ENCODE measurements at regions not wholly inside any gene's neighbourhood (a gene's known extent, or its start where the extent isn't known, plus 50 kb on each side); places are given as distances from the start of the nearest gene placed in this dataset.
"Not testable (repeated sequence)": the region's sequence is repeated elsewhere in the genome, so short reads cannot be mapped to it uniquely, and the experiment has no call there.

- no peak overlapping the region for H3K9ac ChIP-seq (ENCODE audit: low read depth, low read length)
- no peaks in the 10 kb centered on the region for H3K9me3 ChIP-seq (ENCODE audit: control insufficient read depth, insufficient read depth, low read length)
- H3K4me1 ChIP-seq (ENCODE audit: control insufficient read depth, insufficient read depth, low read length) = no peaks in the 10 kb centered on the region
- H3K4me3 ChIP-seq (ENCODE audit: low read depth, low read length) = no peak overlapping the region
- no peaks in the 10 kb centered on the region for H3K27me3 ChIP-seq (ENCODE audit: control insufficient read depth, insufficient read depth, low read length)
- no peaks in the 10 kb centered on the region for H3K36me3 ChIP-seq (ENCODE audit: control insufficient read depth, insufficient read depth, low read length)
Measured at GRCh38 chr12:34124608-34125007, 102.3 kb downstream of the ALG10 start.

- Histone ChIP-seq H3K4me3 (ENCODE audit: low read depth, low read length) (no peak overlapping the region), H3K36me3 (ENCODE audit: control insufficient read depth, insufficient read depth, low read length) (no peaks in the 10 kb centered on the region), H3K9me3 (ENCODE audit: control insufficient read depth, insufficient read depth, low read length) (no peaks in the 10 kb centered on the region), H3K4me1 (ENCODE audit: control insufficient read depth, insufficient read depth, low read length) (no peaks in the 10 kb centered on the region), H3K9ac (ENCODE audit: low read depth, low read length) (no peak overlapping the region), H3K27me3 (ENCODE audit: control insufficient read depth, insufficient read depth, low read length) (no peaks in the 10 kb centered on the region)
Measured at GRCh38 chr12:34126239-34126641, 103.9 kb downstream of the ALG10 start.

DNA sequence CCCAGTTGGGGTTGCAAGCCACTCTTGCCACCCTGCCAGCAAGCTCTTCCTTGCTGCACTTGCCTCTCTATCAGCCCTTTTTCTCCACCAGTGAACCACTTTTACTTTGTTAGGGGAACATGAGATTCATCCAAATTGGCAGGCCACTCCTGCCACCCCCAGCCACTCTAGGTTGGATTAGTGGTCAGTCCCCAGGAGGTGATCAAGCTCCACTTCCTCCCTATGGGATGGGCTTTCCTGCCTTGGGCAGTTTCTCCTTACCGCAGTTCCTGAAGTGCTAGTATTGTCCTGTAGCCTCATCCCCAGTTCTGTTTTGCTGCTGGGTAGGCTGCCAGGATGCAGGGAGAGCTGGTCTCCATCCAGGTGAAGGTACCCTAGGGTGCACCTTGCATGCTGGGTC lies 104.5 kb downstream of the ALG10 start:
- Histone ChIP-seq H3K9me3 (ENCODE audit: control insufficient read depth, insufficient read depth, low read length) (no peaks in the 10 kb centered on the region), H3K27me3 (ENCODE audit: control insufficient read depth, insufficient read depth, low read length) (no peaks in the 10 kb centered on the region), H3K9ac (ENCODE audit: low read depth, low read length) (no peak overlapping the region), H3K4me3 (ENCODE audit: low read depth, low read length) (no peak overlapping the region), H3K36me3 (ENCODE audit: control insufficient read depth, insufficient read depth, low read length) (no peaks in the 10 kb centered on the region), H3K4me1 (ENCODE audit: control insufficient read depth, insufficient read depth, low read length) (no peaks in the 10 kb centered on the region)

- H3K36me3 ChIP-seq (ENCODE audit: control insufficient read depth, insufficient read depth, low read length); H3K9me3 ChIP-seq (ENCODE audit: control insufficient read depth, insufficient read depth, low read length); H3K4me3 ChIP-seq (ENCODE audit: low read depth, low read length); H3K4me1 ChIP-seq (ENCODE audit: control insufficient read depth, insufficient read depth, low read length); H3K9ac ChIP-seq (ENCODE audit: low read depth, low read length); H3K27me3 ChIP-seq (ENCODE audit: control insufficient read depth, insufficient read depth, low read length): not testable (repeated sequence)
Measured at GRCh38 chr12:34127379-34127778, 105.1 kb downstream of the ALG10 start.

GRCh38 chr12:34142430-34142829 lies 120.1 kb downstream of the ALG10 start:
- H3K27me3 ChIP-seq (ENCODE audit: control insufficient read depth, insufficient read depth, low read length) = no peaks in the 10 kb centered on the region
- no peaks in the 10 kb centered on the region for H3K36me3 ChIP-seq (ENCODE audit: control insufficient read depth, insufficient read depth, low read length)
- no peaks in the 10 kb centered on the region for H3K9me3 ChIP-seq (ENCODE audit: control insufficient read depth, insufficient read depth, low read length)
- no peaks in the 10 kb centered on the region for H3K4me1 ChIP-seq (ENCODE audit: control insufficient read depth, insufficient read depth, low read length)
- H3K4me3 ChIP-seq (ENCODE audit: low read depth, low read length) = no peak overlapping the region
- H3K9ac ChIP-seq (ENCODE audit: low read depth, low read length) = no peak overlapping the region

GRCh38 chr12:34151019-34151418 lies 128.7 kb downstream of the ALG10 start:
- H3K4me3 ChIP-seq (ENCODE audit: low read depth, low read length) = no peak overlapping the region
- H3K4me1 ChIP-seq (ENCODE audit: control insufficient read depth, insufficient read depth, low read length) = no peaks in the 10 kb centered on the region
- H3K9me3 ChIP-seq (ENCODE audit: control insufficient read depth, insufficient read depth, low read length) = no peaks in the 10 kb centered on the region
- no peaks in the 10 kb centered on the region for H3K27me3 ChIP-seq (ENCODE audit: control insufficient read depth, insufficient read depth, low read length)
- no peaks in the 10 kb centered on the region for H3K36me3 ChIP-seq (ENCODE audit: control insufficient read depth, insufficient read depth, low read length)
- H3K9ac ChIP-seq (ENCODE audit: low read depth, low read length) = no peak overlapping the region

DNA sequence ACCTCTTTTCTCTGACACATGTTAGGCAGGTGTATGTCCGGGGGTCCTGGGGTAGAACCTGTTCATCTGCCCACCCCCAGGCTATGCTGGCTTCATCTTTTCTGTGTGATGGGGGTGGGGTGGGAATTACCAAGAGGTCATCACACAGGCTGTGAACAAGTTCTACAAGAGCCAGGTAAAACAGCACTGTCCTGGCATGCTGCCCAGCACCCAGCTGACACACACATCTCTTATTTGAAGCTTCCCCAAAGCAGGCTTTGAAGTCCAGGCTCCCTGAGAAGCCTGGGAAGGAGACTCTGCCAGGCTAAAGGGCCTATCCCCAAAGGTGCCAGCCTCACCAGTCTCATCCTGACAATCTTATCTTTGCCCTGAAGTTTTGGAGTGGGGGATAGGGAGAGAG lies 141.1 kb downstream of the ALG10 start:
- Histone ChIP-seq H3K27me3 (ENCODE audit: control insufficient read depth, insufficient read depth, low read length) (no peaks in the 10 kb centered on the region), H3K4me1 (ENCODE audit: control insufficient read depth, insufficient read depth, low read length) (no peaks in the 10 kb centered on the region), H3K36me3 (ENCODE audit: control insufficient read depth, insufficient read depth, low read length) (no peaks in the 10 kb centered on the region), H3K4me3 (ENCODE audit: low read depth, low read length) (no peak overlapping the region), H3K9ac (ENCODE audit: low read depth, low read length) (no peak overlapping the region), H3K9me3 (ENCODE audit: control insufficient read depth, insufficient read depth, low read length) (no peaks in the 10 kb centered on the region)

DNA sequence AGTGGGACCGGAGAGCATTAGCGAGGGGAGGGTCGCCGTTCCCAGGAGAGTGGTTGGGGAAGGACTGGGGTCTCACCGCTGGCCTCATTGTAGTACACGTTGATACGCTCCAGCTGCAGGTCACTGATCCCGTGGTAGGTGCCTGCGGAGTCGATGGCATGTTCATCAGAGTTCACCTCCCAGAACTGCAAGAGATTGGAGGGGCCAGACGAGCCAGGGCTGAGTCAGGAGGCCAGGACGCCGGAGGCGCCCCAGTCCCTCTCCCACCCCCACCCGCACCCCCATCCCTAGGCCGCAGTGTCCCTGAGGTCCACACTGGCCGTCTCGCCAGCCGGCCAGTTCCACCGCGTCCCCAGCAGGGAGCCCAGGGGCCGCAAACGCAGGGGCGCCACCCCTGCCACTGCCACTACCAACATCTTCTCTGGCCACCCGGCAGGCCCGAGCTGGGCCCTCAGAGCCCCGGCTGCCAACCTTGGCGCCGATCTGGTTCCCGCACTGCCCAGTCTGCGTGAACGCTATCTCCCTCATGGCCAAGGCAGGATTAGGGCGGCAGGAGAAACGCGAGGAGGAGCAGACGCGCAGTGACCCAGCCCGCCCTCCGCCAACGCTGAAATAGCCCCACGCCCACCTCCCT lies 144.2 kb downstream of the ALG10 start:
- Histone ChIP-seq H3K9ac (ENCODE audit: low read depth, low read length) (no peak overlapping the region), H3K9me3 (ENCODE audit: control insufficient read depth, insufficient read depth, low read length) (no peaks in the 10 kb centered on the region), H3K27me3 (ENCODE audit: control insufficient read depth, insufficient read depth, low read length) (no peaks in the 10 kb centered on the region), H3K4me1 (ENCODE audit: control insufficient read depth, insufficient read depth, low read length) (no peaks in the 10 kb centered on the region), H3K36me3 (ENCODE audit: control insufficient read depth, insufficient read depth, low read length) (no peaks in the 10 kb centered on the region), H3K4me3 (ENCODE audit: low read depth, low read length) (no peak overlapping the region)

DNA sequence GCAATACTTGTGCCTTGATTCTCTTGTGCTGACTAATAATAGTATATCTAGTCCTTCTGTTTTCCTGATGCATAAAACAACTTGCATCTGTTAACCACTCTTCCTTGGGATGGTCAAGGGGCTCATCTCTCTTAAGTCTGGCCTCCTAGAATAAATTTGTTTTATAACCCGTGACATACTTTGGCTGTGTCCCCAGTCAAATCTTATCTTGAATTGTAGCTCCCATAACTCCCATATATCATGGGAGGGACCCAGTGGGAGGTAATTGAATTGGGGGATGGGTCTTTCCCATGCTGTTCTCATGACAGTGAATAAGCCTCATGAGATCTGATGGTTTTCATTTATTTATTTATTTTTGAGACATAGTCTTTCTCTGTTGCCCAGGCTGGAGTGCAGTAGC lies 146.2 kb downstream of the ALG10 start:
- H3K9ac ChIP-seq (ENCODE audit: low read depth, low read length); H3K9me3 ChIP-seq (ENCODE audit: control insufficient read depth, insufficient read depth, low read length): not testable (repeated sequence)

DNA sequence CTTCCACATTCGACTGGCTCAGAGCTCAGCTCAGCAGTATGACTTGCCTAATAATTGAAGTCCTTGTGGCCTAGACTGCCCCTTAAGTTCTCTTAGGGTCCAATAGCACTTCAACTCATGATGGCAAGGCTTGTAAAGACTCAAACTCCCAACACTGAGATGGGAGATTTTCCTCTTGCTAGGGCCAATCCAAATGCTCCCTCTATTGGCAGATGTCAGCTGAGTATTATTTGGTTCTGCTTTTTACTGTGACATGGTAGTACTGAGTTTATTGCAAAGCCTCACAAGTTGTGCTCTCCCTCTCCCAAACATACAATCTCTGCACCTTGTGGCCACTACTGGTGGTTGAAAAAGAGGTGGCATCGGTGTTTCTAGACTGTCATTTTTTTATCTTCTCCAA lies 164.2 kb downstream of the ALG10 start:
- no peaks in the 10 kb centered on the region for H3K9me3 ChIP-seq (ENCODE audit: control insufficient read depth, insufficient read depth, low read length)
- no peak overlapping the region for H3K4me3 ChIP-seq (ENCODE audit: low read depth, low read length)
- no peaks in the 10 kb centered on the region for H3K4me1 ChIP-seq (ENCODE audit: control insufficient read depth, insufficient read depth, low read length)
- no peaks in the 10 kb centered on the region for H3K27me3 ChIP-seq (ENCODE audit: control insufficient read depth, insufficient read depth, low read length)
- H3K36me3 ChIP-seq (ENCODE audit: control insufficient read depth, insufficient read depth, low read length) = no peaks in the 10 kb centered on the region
- H3K9ac ChIP-seq (ENCODE audit: low read depth, low read length) = no peak overlapping the region

More for the DNA sequence above, 146.2 kb downstream of the ALG10 start:
- H3K36me3 ChIP-seq (ENCODE audit: control insufficient read depth, insufficient read depth, low read length); H3K4me3 ChIP-seq (ENCODE audit: low read depth, low read length); H3K4me1 ChIP-seq (ENCODE audit: control insufficient read depth, insufficient read depth, low read length); H3K27me3 ChIP-seq (ENCODE audit: control insufficient read depth, insufficient read depth, low read length): not testable (repeated sequence)

DNA sequence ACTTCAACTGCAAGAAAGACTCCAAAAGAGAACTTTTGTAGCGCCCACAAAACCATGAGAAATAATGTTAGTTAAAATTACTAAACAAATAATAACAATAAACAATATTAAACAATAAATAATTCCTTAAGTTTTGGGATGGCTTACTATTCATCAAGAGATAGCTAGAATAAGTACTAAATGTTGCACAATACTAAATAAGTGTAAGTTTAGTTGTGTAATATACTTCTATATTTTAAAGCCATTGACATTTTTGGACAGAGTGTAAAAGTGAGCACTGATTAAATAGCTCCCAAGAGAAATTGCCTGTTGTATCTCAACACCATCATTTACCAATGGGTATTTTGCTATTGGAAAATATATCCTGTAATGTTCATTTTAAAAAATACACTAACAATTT lies 166.7 kb downstream of the ALG10 start:
- no peaks in the 10 kb centered on the region for H3K4me1 ChIP-seq (ENCODE audit: control insufficient read depth, insufficient read depth, low read length)
- H3K9ac ChIP-seq (ENCODE audit: low read depth, low read length) = no peak overlapping the region
- no peak overlapping the region for H3K4me3 ChIP-seq (ENCODE audit: low read depth, low read length)
- H3K36me3 ChIP-seq (ENCODE audit: control insufficient read depth, insufficient read depth, low read length) = no peaks in the 10 kb centered on the region
- no peaks in the 10 kb centered on the region for H3K27me3 ChIP-seq (ENCODE audit: control insufficient read depth, insufficient read depth, low read length)
- H3K9me3 ChIP-seq (ENCODE audit: control insufficient read depth, insufficient read depth, low read length) = no peaks in the 10 kb centered on the region

GRCh38 chr12:34190054-34190453 lies 167.8 kb downstream of the ALG10 start:
- Histone ChIP-seq H3K4me3 (ENCODE audit: low read depth, low read length) (no peak overlapping the region), H3K9ac (ENCODE audit: low read depth, low read length) (no peak overlapping the region), H3K36me3 (ENCODE audit: control insufficient read depth, insufficient read depth, low read length) (no peaks in the 10 kb centered on the region), H3K9me3 (ENCODE audit: control insufficient read depth, insufficient read depth, low read length) (no peaks in the 10 kb centered on the region), H3K27me3 (ENCODE audit: control insufficient read depth, insufficient read depth, low read length) (no peaks in the 10 kb centered on the region), H3K4me1 (ENCODE audit: control insufficient read depth, insufficient read depth, low read length) (no peaks in the 10 kb centered on the region)

Measured in iPS-15b (cell line).